Tibial nerve (tissue), 4 donors: ENCODE measurements at regions not wholly inside any gene's neighbourhood (a gene's known extent, or its start where the extent isn't known, plus 50 kb on each side); places are given as distances from the start of the nearest gene placed in this dataset.
"Not testable (repeated sequence)": the region's sequence is repeated elsewhere in the genome, so short reads cannot be mapped to it uniquely, and the experiment has no call there.

Experiments used
- CTCF ChIP-seq, 5 experiments: fragments of 200-600 bp in 3 of 5; fragments of 450-650 bp in 2 of 5; sonication (generic) in 3 of 5; IDR thresholded peaks; one replicate each; pipeline ENCODE4 v1.5.1; 2016 to 2019; ENCODE audit warnings: antibody characterized with exemption in 5 of 5, mild to moderate bottlenecking in 3 of 5, moderate library complexity in 2 of 5
- EP300 ChIP-seq, 2 donors: sonication (generic); formaldehyde crosslinking; IDR thresholded peaks; one replicate each; pipeline ENCODE4 v1.6.1; 2017; ENCODE audit warnings: antibody characterized with exemption in 2 of 2, mild to moderate bottlenecking in 1 of 2
- POLR2A ChIP-seq, 2 donors: fragments of 450-650 bp; IDR thresholded peaks; one replicate each; pipeline ENCODE4 v1.6.1; 2017; ENCODE audit warnings: antibody characterized with exemption in 2 of 2, mild to moderate bottlenecking in 2 of 2, moderate library complexity in 2 of 2

- not testable (repeated sequence) for TF ChIP-seq POLR2A, CTCF, EP300 (IDR thresholded peaks at IDR 0.05)
Observed at GRCh38 chr3:137153046-137153445, 195.3 kb downstream of the IL20RB start.
